Prostate gland (tissue), 2 donors: ENCODE measurements at regions not wholly inside any gene's neighbourhood (a gene's known extent, or its start where the extent isn't known, plus 50 kb on each side); places are given as distances from the start of the nearest gene placed in this dataset.

Source experiments
- POLR2A ChIP-seq: fragments of 450-650 bp; IDR thresholded peaks from one replicate; pipeline ENCODE4 v1.6.1; 2016; ENCODE audit warnings: antibody characterized with exemption, mild to moderate bottlenecking
- POLR2AphosphoS5 ChIP-seq: sonication (generic); formaldehyde crosslinking; IDR thresholded peaks from one replicate; pipeline ENCODE4 v1.6.1; 2017; ENCODE audit warnings: antibody characterized with exemption
- TF ChIP-seq, protein P1 (sequence below), 4 experiments: fragments of 200-600 bp in 2 of 4; fragments of 450-650 bp in 2 of 4; sonication (generic) in 2 of 4; IDR thresholded peaks; 1 replicate in 3 of 4; 2 replicates in 1 of 4; pipeline ENCODE4 v1.5.1; 2016 to 2019; ENCODE audit warnings: antibody characterized with exemption in 4 of 4, mild to moderate bottlenecking in 2 of 4, moderate library complexity in 2 of 4

DNA sequence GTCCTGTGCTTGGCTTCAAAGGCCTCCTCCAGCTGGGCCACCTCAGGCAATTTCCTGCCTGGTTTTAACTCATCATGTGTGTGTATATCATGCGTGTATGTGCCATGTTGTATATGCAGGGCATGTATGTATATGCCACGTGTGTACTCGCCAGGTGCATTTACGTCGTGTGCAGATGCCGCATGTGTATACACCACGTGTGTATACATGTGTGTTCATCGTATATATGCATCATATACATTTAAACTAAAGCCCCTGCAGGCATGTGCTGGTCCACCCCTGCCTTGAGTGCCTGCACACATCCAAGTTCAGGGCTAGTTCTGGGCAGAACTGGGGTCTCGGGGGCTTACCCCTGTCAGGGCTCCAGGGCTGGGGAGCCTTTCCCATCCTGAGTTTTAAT, 54.0 kb upstream of the SMOC2 start:
- TF ChIP-seq, protein P1, sequence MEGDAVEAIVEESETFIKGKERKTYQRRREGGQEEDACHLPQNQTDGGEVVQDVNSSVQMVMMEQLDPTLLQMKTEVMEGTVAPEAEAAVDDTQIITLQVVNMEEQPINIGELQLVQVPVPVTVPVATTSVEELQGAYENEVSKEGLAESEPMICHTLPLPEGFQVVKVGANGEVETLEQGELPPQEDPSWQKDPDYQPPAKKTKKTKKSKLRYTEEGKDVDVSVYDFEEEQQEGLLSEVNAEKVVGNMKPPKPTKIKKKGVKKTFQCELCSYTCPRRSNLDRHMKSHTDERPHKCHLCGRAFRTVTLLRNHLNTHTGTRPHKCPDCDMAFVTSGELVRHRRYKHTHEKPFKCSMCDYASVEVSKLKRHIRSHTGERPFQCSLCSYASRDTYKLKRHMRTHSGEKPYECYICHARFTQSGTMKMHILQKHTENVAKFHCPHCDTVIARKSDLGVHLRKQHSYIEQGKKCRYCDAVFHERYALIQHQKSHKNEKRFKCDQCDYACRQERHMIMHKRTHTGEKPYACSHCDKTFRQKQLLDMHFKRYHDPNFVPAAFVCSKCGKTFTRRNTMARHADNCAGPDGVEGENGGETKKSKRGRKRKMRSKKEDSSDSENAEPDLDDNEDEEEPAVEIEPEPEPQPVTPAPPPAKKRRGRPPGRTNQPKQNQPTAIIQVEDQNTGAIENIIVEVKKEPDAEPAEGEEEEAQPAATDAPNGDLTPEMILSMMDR (IDR thresholded peaks at IDR 0.05): no peak
- TF ChIP-seq POLR2A: no peak
- TF ChIP-seq POLR2AphosphoS5: no peak
